IMR-90 (cell line): ENCODE measurements at regions not wholly inside any gene's neighbourhood (a gene's known extent, or its start where the extent isn't known, plus 50 kb on each side); places are given as distances from the start of the nearest gene placed in this dataset.

Source experiments
- ATAC-seq: fragments of 200-7000 bp; cut with Tn5 transposase; 2 replicates; pipeline ENCODE4 v1.9.1; 2020; ENCODE audit warnings: low read depth, mild to moderate bottlenecking, moderate library complexity
- BruUV-seq: library from RNA; stranded (reverse); fragments of 400-500 nt; replicated peaks from 2 replicates; lab custom pipeline; 2021; lab: Mats Ljungman, UMichigan
- CTCF ChIA-PET: fragments of 300-600 bp; formaldehyde crosslinking; extraction: SDS; loops from one replicate; lab custom pipeline; 2021; ENCODE audit warnings: antibody characterized with exemption; lab: Yijun Ruan, JAX
- POLR2A ChIA-PET: fragments of 300-600 bp; sonication (Branson Sonifier 250); formaldehyde crosslinking; loops from one replicate; lab custom pipeline; 2022; ENCODE audit warnings: antibody characterized with exemption; ENCODE audit not compliant: unreplicated experiment; lab: Charles Lee
- DNase-seq: peaks from one replicate; pipeline ENCODE4 v3.0.0; 2013
- H2AFZ ChIP-seq: replicated peaks from 2 replicates; pipeline ENCODE3; 2013; ENCODE audit warnings: low read length, mild to moderate bottlenecking; ENCODE audit not compliant: poor library complexity
- H2AK5ac ChIP-seq: 2 replicates; pipeline ENCODE4 v1.6.1; 2013; ENCODE audit warnings: low read depth, low read length, inconsistent platforms
- H2AK9ac ChIP-seq: replicated peaks from 2 replicates; pipeline ENCODE3; 2013; ENCODE audit warnings: mild to moderate bottlenecking, low read depth, low read length, moderate library complexity; ENCODE audit not compliant: poor library complexity
- H2BK120ac ChIP-seq: 2 replicates; pipeline ENCODE4 v1.6.1; 2013; ENCODE audit warnings: low read depth, low read length, inconsistent platforms
- H2BK15ac ChIP-seq: 3 replicates; pipeline ENCODE4 v1.6.1; 2013; ENCODE audit warnings: low read depth, low read length, inconsistent platforms
- H2BK20ac ChIP-seq: 2 replicates; pipeline ENCODE4 v1.6.1; 2013; ENCODE audit warnings: low read depth, mild to moderate bottlenecking, inconsistent platforms, low read length, moderate library complexity
- H2BK5ac ChIP-seq: 2 replicates; pipeline ENCODE4 v1.6.1; 2013; ENCODE audit warnings: mild to moderate bottlenecking, low read depth, low read length, inconsistent platforms; ENCODE audit not compliant: poor library complexity, severe bottlenecking
- H3K14ac ChIP-seq: replicated peaks from 2 replicates; pipeline ENCODE4 v1.6.1; 2013; ENCODE audit warnings: low read depth, low read length, inconsistent platforms
- H3K18ac ChIP-seq: 2 replicates; pipeline ENCODE4 v1.6.1; 2013; ENCODE audit warnings: low read depth, low read length, control low read depth
- H3K23ac ChIP-seq: 2 replicates; pipeline ENCODE4 v1.6.1; 2013; ENCODE audit warnings: low read depth, low read length, inconsistent platforms
- H3K27ac ChIP-seq: 2 replicates; pipeline ENCODE4 v1.5.1; 2013; ENCODE audit warnings: mild to moderate bottlenecking, control low read depth, low read length; ENCODE audit not compliant: insufficient read depth
- H3K27me3 ChIP-seq: 2 replicates; pipeline ENCODE4 v1.6.1; 2013; ENCODE audit warnings: low read length; ENCODE audit not compliant: control insufficient read depth, insufficient read depth
- H3K36me3 ChIP-seq: 2 replicates; pipeline ENCODE4 v1.6.1; 2013; ENCODE audit warnings: low read length, mixed read lengths; ENCODE audit not compliant: control insufficient read depth, insufficient read depth
- H3K4ac ChIP-seq: 2 replicates; pipeline ENCODE4 v1.6.1; 2013; ENCODE audit warnings: low read depth, low read length, inconsistent platforms
- H3K4me1 ChIP-seq: 2 replicates; pipeline ENCODE4 v1.6.1; 2013; ENCODE audit warnings: low read length, mixed read lengths; ENCODE audit not compliant: control insufficient read depth, insufficient read depth
- H3K4me2 ChIP-seq: 2 replicates; pipeline ENCODE4 v1.6.1; 2013; ENCODE audit warnings: low read depth, mild to moderate bottlenecking, control low read depth, low read length, moderate library complexity
- H3K4me3 ChIP-seq: 2 replicates; pipeline ENCODE4 v1.5.1; 2013; ENCODE audit warnings: low read depth, mild to moderate bottlenecking, control low read depth, low read length, moderate library complexity; ENCODE audit not compliant: insufficient read depth
- H3K56ac ChIP-seq: 2 replicates; pipeline ENCODE4 v1.6.1; 2013; ENCODE audit warnings: low read length, inconsistent platforms; ENCODE audit not compliant: insufficient read depth; ENCODE audit errors: extremely low read depth
- H3K79me1 ChIP-seq, 2 experiments: 2 replicates each; pipeline ENCODE4 v1.6.1; 2013; ENCODE audit warnings: low read length in 2 of 2, inconsistent platforms in 1 of 2, low read depth in 1 of 2
- H3K9ac ChIP-seq: 2 replicates; pipeline ENCODE4 v1.6.1; 2013; ENCODE audit warnings: low read depth, low read length, control low read depth
- H3K9me1 ChIP-seq: 2 replicates; pipeline ENCODE4 v1.6.1; 2013; ENCODE audit warnings: low read length, inconsistent platforms; ENCODE audit not compliant: insufficient read depth
- H3K9me3 ChIP-seq: 2 replicates; pipeline ENCODE4 v1.6.1; 2013; ENCODE audit warnings: low read length; ENCODE audit not compliant: control insufficient read depth, insufficient read depth
- H4K20me1 ChIP-seq: 2 replicates; pipeline ENCODE4 v1.6.1; 2013; ENCODE audit warnings: low read length, inconsistent platforms; ENCODE audit not compliant: insufficient read depth
- H4K5ac ChIP-seq: 2 replicates; pipeline ENCODE4 v1.6.1; 2013; ENCODE audit warnings: mild to moderate bottlenecking, low read depth, low read length, control low read depth
- H4K8ac ChIP-seq, 2 experiments: 2 replicates each; pipeline ENCODE4 v1.6.1; 2013; ENCODE audit warnings: low read depth in 2 of 2, low read length in 2 of 2, control low read depth in 1 of 2, inconsistent platforms in 1 of 2
- H4K91ac ChIP-seq: 2 replicates; pipeline ENCODE4 v1.6.1; 2013; ENCODE audit warnings: low read depth, low read length, inconsistent platforms; ENCODE audit not compliant: insufficient read depth
- BHLHE40 ChIP-seq: fragments of 150-350 bp; IDR thresholded peaks from 2 replicates; pipeline ENCODE4 v1.6.1; 2016; ENCODE audit warnings: mild to moderate bottlenecking, low read depth, low read length
- CEBPB ChIP-seq: IDR thresholded peaks from 2 replicates; pipeline ENCODE4 v1.6.1; 2012; ENCODE audit warnings: low read depth, low read length, improper control_type of control experiment
- FOS ChIP-seq: fragments of 150-350 bp; IDR thresholded peaks from 2 replicates; pipeline ENCODE4 v1.6.1; 2016; ENCODE audit warnings: low read depth, low read length
- NFE2L2 ChIP-seq: fragments of 150-350 bp; IDR thresholded peaks from 2 replicates; pipeline ENCODE4 v1.6.1; 2016; ENCODE audit warnings: low read depth, mild to moderate bottlenecking, low read length
- POLR2A ChIP-seq: IDR thresholded peaks from 2 replicates; pipeline ENCODE4 v1.6.1; 2012; ENCODE audit warnings: mild to moderate bottlenecking, low read depth, low read length
- RAD21 ChIP-seq: IDR thresholded peaks from 2 replicates; pipeline ENCODE4 v1.6.1; 2012; ENCODE audit warnings: low read length, improper control_type of control experiment
- RCOR1 ChIP-seq: IDR thresholded peaks from 2 replicates; pipeline ENCODE4 v1.6.1; 2012; ENCODE audit warnings: mild to moderate bottlenecking, low read length, improper control_type of control experiment; ENCODE audit not compliant: insufficient replicate concordance
- RFX5 ChIP-seq: IDR thresholded peaks from 2 replicates; pipeline ENCODE4 v1.8.0; 2012; ENCODE audit warnings: low read depth, mild to moderate bottlenecking, low read length, moderate library complexity
- SMC3 ChIP-seq: fragments of 150-350 bp; IDR thresholded peaks from 2 replicates; pipeline ENCODE4 v1.6.1; 2016; ENCODE audit warnings: low read depth, mild to moderate bottlenecking, antibody characterized with exemption, low read length, moderate library complexity
- WGBS, 2 experiments: methylation state at CpG; one replicate each; pipeline versions ENCODE4 v1.1.5 to v1.1.7; 2013; ENCODE audit warnings: missing lambda C conversion rate in 2 of 2; ENCODE audit not compliant: insufficient read length in 1 of 2; ENCODE audit errors: extremely low coverage in 2 of 2; 5-methylcytosine and 5-hydroxymethylcytosine counted together
- dilution Hi-C: fragments of 300-500 bp; cut with HindIII; formaldehyde crosslinking; loops from one replicate; pipeline ENCODE4 v1.14.3; 2018; ENCODE audit warnings: low sequenced_read_pairs; ENCODE audit not compliant: unreplicated experiment
- in situ Hi-C: fragments of 300-500 bp; cut with MboI; formaldehyde crosslinking; loops from 3 replicates; pipeline ENCODE4 v1.14.3; 2019; ENCODE audit warnings: low sequenced_read_pairs, inconsistent platforms, mixed read lengths
- intact Hi-C: fragments of 100-400 bp; cut with micrococcal nuclease; formaldehyde crosslinking; loops from 2 replicates; pipeline ENCODE4 v1.10.0; 2022
- TF ChIP-seq, protein P1 (sequence below): fragments of 150-350 bp; IDR thresholded peaks from 2 replicates; pipeline ENCODE4 v1.6.1; 2016; ENCODE audit warnings: low read depth, mild to moderate bottlenecking, low read length, moderate library complexity, borderline replicate concordance
- TF ChIP-seq, protein P2 (sequence below): conservative IDR thresholded peaks from 2 replicates; pipeline ENCODE4 v1.5.1; 2012; ENCODE audit warnings: mild to moderate bottlenecking, low read depth, low read length, improper control_type of control experiment

DNA sequence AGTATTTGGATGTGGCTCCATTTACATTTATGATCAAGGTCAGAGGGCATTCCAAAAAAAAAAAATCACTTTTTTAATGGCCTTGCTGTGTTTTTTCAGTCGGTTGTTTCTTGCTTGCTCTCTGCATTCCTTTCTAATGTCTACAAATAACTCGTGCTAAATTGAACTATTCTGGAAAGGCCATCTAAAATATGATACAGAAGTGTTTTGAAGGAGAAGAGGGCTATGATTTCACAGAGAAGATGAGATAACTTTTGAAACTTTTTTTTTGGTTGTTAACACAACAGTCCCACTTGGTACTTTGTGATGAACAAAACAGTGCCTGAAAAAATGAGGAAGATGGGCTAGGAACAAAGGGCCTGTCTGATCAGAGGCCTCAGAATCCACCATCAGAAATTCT, 156.1 kb upstream of the SMLR1 start:
- no peak overlapping the region for H3K4me3 ChIP-seq
- H2BK120ac ChIP-seq = peak overlapping the region; percentile 80
- no peak for TF ChIP-seq FOS
- no peak for TF ChIP-seq RCOR1
- no peak for TF ChIP-seq RAD21
- no peak for TF ChIP-seq BHLHE40
- TF ChIP-seq POLR2A = no peak
- TF ChIP-seq, protein P1, sequence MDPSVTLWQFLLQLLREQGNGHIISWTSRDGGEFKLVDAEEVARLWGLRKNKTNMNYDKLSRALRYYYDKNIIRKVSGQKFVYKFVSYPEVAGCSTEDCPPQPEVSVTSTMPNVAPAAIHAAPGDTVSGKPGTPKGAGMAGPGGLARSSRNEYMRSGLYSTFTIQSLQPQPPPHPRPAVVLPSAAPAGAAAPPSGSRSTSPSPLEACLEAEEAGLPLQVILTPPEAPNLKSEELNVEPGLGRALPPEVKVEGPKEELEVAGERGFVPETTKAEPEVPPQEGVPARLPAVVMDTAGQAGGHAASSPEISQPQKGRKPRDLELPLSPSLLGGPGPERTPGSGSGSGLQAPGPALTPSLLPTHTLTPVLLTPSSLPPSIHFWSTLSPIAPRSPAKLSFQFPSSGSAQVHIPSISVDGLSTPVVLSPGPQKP = no peak
- TF ChIP-seq, protein P2, sequence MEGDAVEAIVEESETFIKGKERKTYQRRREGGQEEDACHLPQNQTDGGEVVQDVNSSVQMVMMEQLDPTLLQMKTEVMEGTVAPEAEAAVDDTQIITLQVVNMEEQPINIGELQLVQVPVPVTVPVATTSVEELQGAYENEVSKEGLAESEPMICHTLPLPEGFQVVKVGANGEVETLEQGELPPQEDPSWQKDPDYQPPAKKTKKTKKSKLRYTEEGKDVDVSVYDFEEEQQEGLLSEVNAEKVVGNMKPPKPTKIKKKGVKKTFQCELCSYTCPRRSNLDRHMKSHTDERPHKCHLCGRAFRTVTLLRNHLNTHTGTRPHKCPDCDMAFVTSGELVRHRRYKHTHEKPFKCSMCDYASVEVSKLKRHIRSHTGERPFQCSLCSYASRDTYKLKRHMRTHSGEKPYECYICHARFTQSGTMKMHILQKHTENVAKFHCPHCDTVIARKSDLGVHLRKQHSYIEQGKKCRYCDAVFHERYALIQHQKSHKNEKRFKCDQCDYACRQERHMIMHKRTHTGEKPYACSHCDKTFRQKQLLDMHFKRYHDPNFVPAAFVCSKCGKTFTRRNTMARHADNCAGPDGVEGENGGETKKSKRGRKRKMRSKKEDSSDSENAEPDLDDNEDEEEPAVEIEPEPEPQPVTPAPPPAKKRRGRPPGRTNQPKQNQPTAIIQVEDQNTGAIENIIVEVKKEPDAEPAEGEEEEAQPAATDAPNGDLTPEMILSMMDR = no peak
- TF ChIP-seq NFE2L2 = no peak
- TF ChIP-seq SMC3 = no peak
- TF ChIP-seq RFX5 = no peak
- TF ChIP-seq CEBPB = no peak
- H3K27me3 ChIP-seq = no peaks in the 10 kb centered on the region
- H4K8ac ChIP-seq = peak overlapping the region; percentile 4 to 59; a peak in 3 of 4 replicates
- H3K9me1 ChIP-seq = no peaks in the 10 kb centered on the region; the same call in none of the 2 replicates
- H2BK5ac ChIP-seq = no peak overlapping the region
- H4K91ac ChIP-seq = 0 out of 2 replicates have a peak overlapping the region, but pooled peaks have one; percentile 25
- H3K9ac ChIP-seq = no peak overlapping the region
- H2AFZ ChIP-seq = peak overlapping the region; percentile 87
- no peak overlapping the region for H2AK9ac ChIP-seq
- H3K14ac ChIP-seq = peak overlapping the region; percentile 48; the same call in 1 of the 2 replicates
- 0 out of 2 replicates have a peak overlapping the region, but pooled peaks have one; percentile 58 for H3K4ac ChIP-seq
- H3K18ac ChIP-seq = no peak overlapping the region
- in situ Hi-C loops (no loop called here), intact Hi-C loops (no loop called here), dilution Hi-C loops (no loop called here)
- no peaks in the 10 kb centered on the region for H3K79me1 ChIP-seq
- no peak for DNase-seq
- no peak overlapping the region for H4K5ac ChIP-seq
- no peaks in the 10 kb centered on the region for H3K36me3 ChIP-seq
- H2BK15ac ChIP-seq = 0 out of 3 replicates have a peak overlapping the region, but pooled peaks have one; percentile 15
- no peaks in the 10 kb centered on the region for H3K9me3 ChIP-seq
- 0 out of 2 replicates have a peak, but pooled peaks have one; percentile 17 for ATAC-seq
- H2AK5ac ChIP-seq = no peak overlapping the region
- H3K4me1 ChIP-seq = no peaks in the 10 kb centered on the region
- H4K20me1 ChIP-seq = no peaks in the 10 kb centered on the region
- peak overlapping the region; percentile 8; the same call in 1 of the 2 replicates for H3K23ac ChIP-seq
- H3K56ac ChIP-seq = no peak overlapping the region
- ChIA-PET CTCF (no interaction called here), POLR2A (no interaction called here)
- no peak overlapping the region for H3K27ac ChIP-seq
- 0 out of 2 replicates have a peak overlapping the region, but pooled peaks have one; percentile 39 for H2BK20ac ChIP-seq
- no TSS peak for BruUV-seq
- no CpG with 5 or more reads among the region's 2 CpGs for WGBS, 2 experiments
- H3K4me2 ChIP-seq = no peak overlapping the region
